SK-N-SH treated with all-trans-retinoic acid at 6 μM for 48 hours (cell line): ENCODE measurements at regions not wholly inside any gene's neighbourhood (a gene's known extent, or its start where the extent isn't known, plus 50 kb on each side); places are given as distances from the start of the nearest gene placed in this dataset.

Experiments used
- ARNTL ChIP-seq: fragments of 450-650 bp; formaldehyde crosslinking; IDR thresholded peaks from 2 replicates; pipeline ENCODE4 v1.5.0; 2020; ENCODE audit warnings: low read depth, mild to moderate bottlenecking, moderate library complexity, borderline replicate concordance
- BACH2 ChIP-seq: fragments of 250-450 bp; sonication (Bioruptor Pico); IDR thresholded peaks from 2 replicates; pipeline ENCODE4 v1.9.0; 2021; ENCODE audit warnings: mild to moderate bottlenecking, borderline replicate concordance
- PATZ1 ChIP-seq: fragments of 250-450 bp; sonication (Bioruptor Pico); IDR thresholded peaks from 2 replicates; pipeline ENCODE4 v1.8.0; 2020; ENCODE audit warnings: mild to moderate bottlenecking, moderate library complexity, borderline replicate concordance
- RARB ChIP-seq: fragments of 250-450 bp; sonication (Bioruptor Pico); IDR thresholded peaks from 2 replicates; pipeline ENCODE4 v1.8.0; 2021; ENCODE audit warnings: mild to moderate bottlenecking, moderate library complexity
- SNAI2 ChIP-seq: fragments of 250-450 bp; sonication (Bioruptor Pico); IDR thresholded peaks from 2 replicates; pipeline ENCODE4 v1.5.0; 2020; ENCODE audit warnings: mild to moderate bottlenecking, moderate library complexity
- ZC3H10 ChIP-seq: fragments of 250-450 bp; sonication (Bioruptor Pico); IDR thresholded peaks from 2 replicates; pipeline ENCODE4 v1.5.1; 2021; ENCODE audit warnings: mild to moderate bottlenecking, moderate library complexity
- ZFP30 ChIP-seq: fragments of 450-650 bp; formaldehyde crosslinking; IDR thresholded peaks from 2 replicates; pipeline ENCODE4 v1.5.0; 2022; ENCODE audit warnings: mild to moderate bottlenecking, moderate library complexity

- TF ChIP-seq RARB (no peak), PATZ1 (CRISPR knock-in tag) (no peak), ZFP30 (no peak), SNAI2 (CRISPR knock-in tag) (no peak), ZC3H10 (CRISPR knock-in tag) (no peak), ARNTL (CRISPR knock-in tag) (no peak), BACH2 (CRISPR knock-in tag) (no peak)
These were observed 106.1 kb upstream of the FER start for GRCh38 chr5:108641596-108641995.
